Panc1 (cell line): ENCODE measurements at regions not wholly inside any gene's neighbourhood (a gene's known extent, or its start where the extent isn't known, plus 50 kb on each side); places are given as distances from the start of the nearest gene placed in this dataset.

ENCODE experiments used
- ATAC-seq: fragments of 200-7000 bp; cut with Tn5 transposase; 2 replicates; pipeline ENCODE4 v1.9.1; 2020; ENCODE audit warnings: mild to moderate bottlenecking, moderate library complexity
- BruUV-seq: library from RNA; stranded (reverse); fragments of 400-500 nt; replicated peaks from 2 replicates; lab custom pipeline; 2021; lab: Mats Ljungman, UMichigan
- CTCF ChIA-PET: fragments of 300-600 bp; sonication (Branson Sonifier 250); formaldehyde crosslinking; loops from one replicate; lab custom pipeline; 2022; ENCODE audit warnings: antibody characterized with exemption; lab: Charles Lee
- POLR2A ChIA-PET: fragments of 300-600 bp; sonication (Branson Sonifier 250); formaldehyde crosslinking; loops from one replicate; lab custom pipeline; 2022; ENCODE audit warnings: antibody characterized with exemption; lab: Charles Lee
- DNase-seq: peaks from one replicate; pipeline ENCODE4 v3.0.0-alpha.2; 2010; ENCODE audit warnings: low read depth, low spot score
- H3K27ac ChIP-seq: 2 replicates; pipeline ENCODE4 v1.5.1; 2011; ENCODE audit warnings: mild to moderate bottlenecking, low read length, inconsistent platforms
- H3K27me3 ChIP-seq: fragments of 200-500 bp; sonication (Bioruptor generic); 2 replicates; pipeline ENCODE4 v1.6.0; 2014; ENCODE audit warnings: low read length, inconsistent platforms; ENCODE audit not compliant: control insufficient read depth, insufficient read depth
- H3K36me3 ChIP-seq: fragments of 200-500 bp; sonication (Bioruptor generic); 2 replicates; pipeline ENCODE4 v1.5.1; 2014; ENCODE audit warnings: inconsistent platforms, mild to moderate bottlenecking, low read length, moderate library complexity; ENCODE audit not compliant: control insufficient read depth, insufficient read depth
- H3K4me1 ChIP-seq: 2 replicates; pipeline ENCODE4 v1.5.1; 2011; ENCODE audit warnings: inconsistent platforms, mild to moderate bottlenecking, low read length, moderate library complexity; ENCODE audit not compliant: control insufficient read depth, insufficient read depth
- H3K4me3 ChIP-seq, 2 experiments: 2 replicates each; pipeline ENCODE4 v1.5.1; 2011 to 2012; ENCODE audit warnings: low read depth in 2 of 2, low read length in 2 of 2, mild to moderate bottlenecking in 2 of 2, inconsistent platforms in 1 of 2, moderate library complexity in 1 of 2
- H3K9me3 ChIP-seq: fragments of 200-500 bp; sonication (Bioruptor generic); 2 replicates; pipeline ENCODE4 v1.5.1; 2014; ENCODE audit warnings: low read depth, mild to moderate bottlenecking, inconsistent platforms, low read length, moderate library complexity; ENCODE audit not compliant: control insufficient read depth, insufficient read depth
- CTCF ChIP-seq: fragments of 450-650 bp; IDR thresholded peaks from 2 replicates; pipeline ENCODE4 v1.5.1; 2017; ENCODE audit warnings: mild to moderate bottlenecking
- POLR2AphosphoS5 ChIP-seq: IDR thresholded peaks from 2 replicates; pipeline ENCODE4 v1.6.1; 2012; ENCODE audit warnings: mild to moderate bottlenecking, low read depth, low read length, moderate library complexity
- REST ChIP-seq, 2 experiments: IDR thresholded peaks; 2 replicates each; pipeline ENCODE4 v1.6.1; 2011 to 2012; ENCODE audit warnings: low read depth in 2 of 2, control low read depth in 1 of 2, low read length in 1 of 2, mild to moderate bottlenecking in 1 of 2, moderate library complexity in 1 of 2; ENCODE audit not compliant: insufficient read depth in 1 of 2
- SIN3A ChIP-seq: IDR thresholded peaks from 2 replicates; pipeline ENCODE4 v1.6.1; 2012; ENCODE audit warnings: low read depth, mild to moderate bottlenecking, low read length, moderate library complexity, borderline replicate concordance; ENCODE audit not compliant: insufficient read depth
- TCF7L2 ChIP-seq: IDR thresholded peaks from 2 replicates; pipeline ENCODE4 v1.6.1; 2011; ENCODE audit warnings: mild to moderate bottlenecking, low read depth, low read length, inconsistent platforms
- in situ Hi-C: cut with HindIII; loops from 2 replicates; pipeline ENCODE4 v1.10.0; 2016; ENCODE audit warnings: low sequenced_read_pairs, low pct_unique_long_range_greater_than_20kb
- intact Hi-C: fragments of 100-400 bp; cut with micrococcal nuclease; formaldehyde crosslinking; loops from one replicate; pipeline ENCODE4 v1.10.0; 2022; ENCODE audit not compliant: unreplicated experiment

GRCh38 chr15:98413933-98414546 lies 234.3 kb upstream of the IGF1R start:
- ATAC-seq, result no peak
- TF ChIP-seq SIN3A (no peak), POLR2AphosphoS5 (no peak), TCF7L2 (no peak), REST (IDR thresholded peaks at IDR 0.05; ENCODE audit: insufficient read depth in 1 of 2, low read depth in 2 of 2, low read length in 1 of 2) (no peak), CTCF (no peak)
- ChIA-PET POLR2A (no interaction called here), CTCF (no interaction called here)
- no peak for DNase-seq
- Histone ChIP-seq H3K27me3 (peaks cover 8% of the 10 kb centered on the region), H3K4me3 (no peak overlapping the region), H3K27ac (no peak overlapping the region), H3K36me3 (no peaks in the 10 kb centered on the region), H3K9me3 (no peaks in the 10 kb centered on the region), H3K4me1 (no peaks in the 10 kb centered on the region)
- intact Hi-C loops (no loop called here), in situ Hi-C loops (no loop called here)
- BruUV-seq, result no TSS peak

GRCh38 chr15:98416222-98416855 lies 232.0 kb upstream of the IGF1R start:
- Histone ChIP-seq H3K9me3 (no peaks in the 10 kb centered on the region), H3K36me3 (no peaks in the 10 kb centered on the region), H3K27me3 (no peaks in the 10 kb centered on the region; the same call in 1 of the 2 replicates), H3K4me3 (no peak overlapping the region), H3K27ac (no peak overlapping the region), H3K4me1 (0 out of 2 replicates have a peak, but pooled peaks cover 5% of the 10 kb centered on the region)
- ChIA-PET CTCF (no interaction called here), POLR2A (no interaction called here)
- BruUV-seq, result no TSS peak
- intact Hi-C loops, result no loop called here
- TF ChIP-seq CTCF (no peak), SIN3A (no peak), TCF7L2 (no peak), POLR2AphosphoS5 (no peak)
- in situ Hi-C loops, result no loop called here
- ATAC-seq (no peak), DNase-seq (no peak)
